Stimulated activated CD4-positive, alpha-beta T cell treated with anti-CD3 and anti-CD28 coated beads, TNF-alpha, amount 100 ng/mL, for 48 hours (primary cell): ENCODE measurements at regions not wholly inside any gene's neighbourhood (a gene's known extent, or its start where the extent isn't known, plus 50 kb on each side); places are given as distances from the start of the nearest gene placed in this dataset.
"Not testable (repeated sequence)": the region's sequence is repeated elsewhere in the genome, so short reads cannot be mapped to it uniquely, and the experiment has no call there.

Experiments used
- DNase-seq, 3 donors: peaks; one replicate each; pipeline ENCODE4 v3.0.0-alpha.2; 2020; ENCODE audit warnings: low read depth in 3 of 3

GRCh38 chr13:107819071-107819470 is 396.3 kb downstream of the LIG4 start:
- DNase-seq = no peak

GRCh38 chr13:107817647-107818287 is 397.6 kb downstream of the LIG4 start:
- DNase-seq = no peak

GRCh38 chr13:107812014-107812412 is 403.3 kb downstream of the LIG4 start:
- no peak for DNase-seq

- no peak for DNase-seq
Observed at GRCh38 chr13:107811233-107812013, 403.9 kb downstream of the LIG4 start.

- DNase-seq = no peak
Observed at GRCh38 chr13:107809125-107809524, 406.2 kb downstream of the LIG4 start.

- no peak for DNase-seq
Observed at GRCh38 chr13:107808389-107808788, 406.9 kb downstream of the LIG4 start.

DNA sequence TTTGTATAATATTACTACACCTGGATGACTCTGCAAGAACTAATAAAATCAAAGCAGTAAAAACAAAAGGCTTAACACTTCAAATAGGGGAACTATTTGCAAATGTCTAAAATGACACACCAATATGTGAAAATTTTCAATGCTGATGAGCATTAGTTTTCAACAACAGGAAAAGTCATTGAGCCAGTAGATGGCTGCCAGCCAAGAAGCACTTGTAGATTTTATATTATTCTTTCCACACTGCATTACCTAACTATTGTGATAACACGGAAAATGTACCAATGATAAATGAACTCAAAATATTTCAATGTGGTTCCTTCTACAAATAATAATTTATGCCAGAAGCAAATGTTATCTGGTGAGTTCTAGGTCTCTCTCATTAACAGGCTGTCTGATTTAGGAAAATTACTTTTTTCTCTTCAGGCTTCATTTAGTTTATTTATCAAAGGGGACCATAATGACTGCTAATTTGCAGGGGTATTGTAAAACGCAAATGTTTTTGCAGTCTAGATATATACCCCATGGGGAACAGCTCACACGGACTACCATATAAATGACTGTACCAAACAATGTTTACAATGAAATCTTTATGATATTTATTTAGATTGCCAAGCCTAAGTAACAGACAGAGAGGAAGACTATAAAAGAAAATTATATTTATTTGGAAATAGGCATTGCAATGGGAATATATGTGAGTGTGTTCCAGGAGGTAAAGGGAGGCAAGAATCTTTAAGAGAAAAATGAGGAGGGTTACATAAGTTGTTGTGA is 407.8 kb downstream of the LIG4 start:
- no peak for DNase-seq

DNA sequence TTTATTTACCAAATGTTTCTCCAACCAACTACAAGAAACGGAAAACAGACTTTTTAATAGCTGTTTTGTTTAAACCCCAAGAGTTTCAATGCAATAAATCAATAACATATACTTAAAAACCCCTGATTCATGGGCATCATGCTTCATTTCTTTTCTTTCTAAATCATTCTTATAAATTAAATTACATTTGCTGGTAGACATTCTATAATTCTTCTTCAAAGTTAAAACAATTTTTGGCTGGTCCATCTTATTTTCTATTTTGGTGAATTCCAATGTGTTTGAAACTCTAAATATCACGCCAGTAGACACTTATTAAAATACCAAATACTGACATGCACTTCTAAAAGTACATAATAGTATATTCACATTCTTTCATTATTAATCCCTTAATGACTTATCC is 408.6 kb downstream of the LIG4 start:
- DNase-seq = no peak

DNA sequence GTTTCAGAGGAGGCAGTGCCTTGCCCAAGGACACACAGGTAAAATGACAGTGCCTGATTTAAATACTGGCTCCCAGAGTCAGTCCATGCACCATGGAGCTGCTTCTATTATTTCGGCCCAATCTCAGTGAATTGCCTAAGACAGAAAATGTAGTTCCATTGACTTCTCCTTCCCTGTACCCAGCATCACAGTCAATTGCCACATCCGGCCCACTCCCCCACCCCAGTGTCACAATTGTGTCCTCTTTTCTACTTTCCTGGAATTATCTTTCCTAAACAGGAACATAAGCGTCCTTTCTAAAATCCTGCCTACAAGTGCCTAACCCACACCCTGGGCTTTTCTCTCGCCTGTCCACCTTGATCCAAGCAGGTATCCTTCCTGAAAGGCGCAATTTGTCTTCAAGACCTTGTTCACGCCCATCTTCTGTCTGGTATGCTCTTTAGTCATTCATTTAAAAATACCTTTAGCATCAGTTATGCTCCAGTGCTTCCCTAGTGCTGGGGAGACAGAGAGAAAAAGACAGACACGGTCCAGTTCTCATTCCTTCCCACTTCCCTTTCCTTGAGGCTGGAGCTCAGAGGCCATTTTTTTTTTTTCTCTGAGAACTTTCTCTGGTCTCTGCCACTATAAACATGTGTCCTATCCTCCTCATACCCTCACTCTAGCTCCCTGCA is 411.4 kb downstream of the LIG4 start:
- DNase-seq = no peak

DNA sequence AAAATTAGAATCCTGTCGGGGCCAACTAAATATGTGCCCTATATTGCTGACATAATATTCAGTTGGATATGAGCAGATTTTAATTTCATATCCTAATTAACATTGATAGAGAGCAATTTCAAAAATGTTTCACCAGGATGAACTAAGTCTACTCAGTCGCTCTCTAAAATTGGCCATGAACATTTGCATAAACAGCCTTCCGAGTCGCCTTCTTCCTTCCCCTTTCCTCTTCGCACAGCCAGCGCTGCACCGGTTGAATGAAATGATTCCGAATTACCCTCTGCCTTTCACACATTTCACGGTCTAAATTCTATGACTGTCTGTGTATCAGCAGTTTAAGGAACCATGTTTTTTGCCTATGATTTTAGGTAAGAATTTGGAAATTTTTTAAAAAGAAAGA is 413.7 kb downstream of the LIG4 start:
- no peak for DNase-seq

DNA sequence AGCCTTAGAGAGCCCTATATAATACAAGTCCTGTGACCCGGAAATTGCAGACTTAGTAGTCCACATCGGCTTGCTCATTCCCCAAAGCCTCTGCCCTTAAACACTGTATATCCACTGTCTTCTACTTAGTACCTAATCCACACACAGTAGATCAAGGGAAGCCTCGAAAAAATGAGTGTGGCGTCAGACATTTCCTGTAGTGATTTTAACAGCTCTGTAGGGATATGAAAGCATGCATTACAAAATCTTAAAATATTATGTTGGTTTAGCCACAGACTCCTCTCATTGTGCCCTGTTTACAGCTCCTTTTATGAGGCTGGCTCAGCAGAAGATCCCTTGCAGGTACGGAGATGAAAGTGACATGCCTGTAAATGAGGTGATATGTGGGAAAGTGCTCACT is 416.3 kb downstream of the LIG4 start:
- no peak for DNase-seq

- no peak for DNase-seq
Observed at GRCh38 chr13:107790397-107790796, 424.9 kb downstream of the LIG4 start.

DNA sequence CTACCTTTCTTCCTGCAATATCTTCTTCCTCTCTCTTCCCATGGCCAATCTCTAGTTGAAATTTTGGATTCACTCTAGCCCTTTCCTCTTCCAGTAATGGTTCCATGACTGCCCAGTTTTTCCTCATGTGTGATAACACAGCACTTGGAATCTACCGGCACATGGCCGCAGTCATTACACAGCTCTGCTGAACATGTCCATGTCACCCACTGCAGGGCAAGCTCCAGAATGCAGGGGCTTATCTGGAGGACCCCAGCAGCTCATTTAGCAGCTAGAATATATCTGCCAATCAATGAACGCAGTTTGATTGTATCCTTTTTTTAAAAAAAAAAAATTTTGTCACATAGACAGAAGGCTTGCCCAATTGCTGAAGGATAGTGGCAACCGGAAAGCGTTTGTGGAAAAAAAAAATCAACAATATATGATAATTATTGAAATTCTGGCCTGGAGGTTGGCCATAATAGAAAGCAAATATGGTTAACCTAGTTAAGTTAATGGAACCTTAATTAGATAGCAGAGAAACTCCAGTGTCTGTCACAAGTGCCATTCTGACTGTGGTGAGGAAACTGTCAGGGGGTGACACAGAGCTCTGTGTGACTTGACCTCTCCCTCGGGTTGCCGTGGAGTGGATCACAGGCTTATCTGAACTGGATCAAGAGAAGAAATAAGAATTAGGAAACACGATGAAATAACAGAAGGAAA is 426.7 kb downstream of the LIG4 start:
- DNase-seq = no peak

DNA sequence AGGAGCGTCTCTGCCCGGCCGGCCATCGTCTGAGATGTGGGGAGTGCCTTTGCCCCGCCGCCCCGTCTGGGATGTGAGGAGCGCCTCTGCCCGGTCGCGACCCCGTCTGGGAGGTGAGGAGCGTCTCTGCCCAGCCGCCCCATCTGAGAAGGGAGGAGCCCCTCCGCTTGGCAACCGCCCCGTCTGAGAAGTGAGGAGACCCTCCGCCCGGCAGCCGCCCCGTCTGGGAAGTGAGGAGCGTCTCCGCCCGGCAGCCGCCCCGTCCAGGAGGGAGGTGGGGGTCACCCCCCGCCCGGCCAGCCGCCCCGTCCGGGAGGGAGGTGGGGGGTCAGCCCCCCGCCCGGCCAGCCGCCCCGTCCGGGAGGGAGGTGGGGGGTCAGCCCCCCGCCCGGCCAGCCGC is 432.7 kb downstream of the LIG4 start:
- not testable (repeated sequence) for DNase-seq

DNA sequence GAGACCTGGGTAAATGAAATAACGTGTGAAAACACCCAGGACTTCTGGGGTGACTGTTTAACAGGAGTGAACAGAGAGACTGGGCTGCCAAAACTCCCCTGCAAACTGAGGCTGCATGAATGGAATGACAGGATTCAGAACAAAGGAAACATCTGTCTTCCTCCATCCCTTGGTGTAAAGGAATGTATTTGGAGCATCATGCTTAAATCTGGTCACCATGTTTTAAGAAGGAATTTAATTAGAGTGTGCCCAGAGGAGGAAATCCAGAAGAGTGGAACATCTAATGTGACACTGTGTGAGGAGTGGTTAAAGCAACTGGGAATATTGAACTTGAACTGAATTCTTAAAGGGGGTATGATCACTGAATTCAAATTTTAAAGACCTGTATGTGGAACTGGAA is 437.2 kb downstream of the LIG4 start:
- DNase-seq = no peak

DNA sequence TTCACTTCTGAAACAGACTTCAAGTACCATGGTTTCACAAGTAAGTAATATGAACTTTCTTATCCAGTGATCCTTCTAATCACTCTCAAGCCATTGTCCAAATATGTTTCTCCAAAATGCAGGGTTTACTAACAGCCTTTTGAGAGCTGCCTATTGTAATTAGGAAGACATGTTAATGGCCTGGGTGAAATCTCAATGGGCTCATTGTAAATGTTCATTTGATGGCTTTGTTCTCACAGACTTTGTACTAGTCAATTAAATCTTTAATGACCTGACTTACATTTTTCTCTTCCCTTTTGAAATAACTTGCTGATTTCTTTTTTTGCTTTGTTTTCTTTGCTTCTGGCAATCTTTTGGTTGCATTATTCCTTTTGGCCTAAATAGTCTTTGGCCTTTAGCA is 444.8 kb downstream of the LIG4 start:
- DNase-seq = no peak

DNA sequence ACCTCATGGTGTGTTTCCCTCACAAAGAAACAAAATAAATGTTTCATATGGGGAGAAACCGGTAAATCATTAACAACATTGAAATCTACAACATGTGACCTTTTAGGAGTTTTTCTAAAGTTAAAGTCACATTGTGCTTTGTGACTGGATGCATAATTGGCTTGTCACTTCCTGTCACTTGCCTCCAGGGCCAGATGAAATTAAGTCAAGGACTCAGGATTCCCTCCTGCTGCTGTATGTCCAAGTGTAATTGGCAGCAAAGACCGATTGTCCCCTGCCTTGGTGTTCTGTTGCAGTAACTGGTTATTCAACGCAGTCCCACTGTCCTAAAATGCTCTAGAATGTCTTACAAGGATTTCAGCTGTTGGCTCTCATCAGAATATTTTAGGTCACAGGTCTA is 448.2 kb downstream of the LIG4 start:
- no peak for DNase-seq

DNA sequence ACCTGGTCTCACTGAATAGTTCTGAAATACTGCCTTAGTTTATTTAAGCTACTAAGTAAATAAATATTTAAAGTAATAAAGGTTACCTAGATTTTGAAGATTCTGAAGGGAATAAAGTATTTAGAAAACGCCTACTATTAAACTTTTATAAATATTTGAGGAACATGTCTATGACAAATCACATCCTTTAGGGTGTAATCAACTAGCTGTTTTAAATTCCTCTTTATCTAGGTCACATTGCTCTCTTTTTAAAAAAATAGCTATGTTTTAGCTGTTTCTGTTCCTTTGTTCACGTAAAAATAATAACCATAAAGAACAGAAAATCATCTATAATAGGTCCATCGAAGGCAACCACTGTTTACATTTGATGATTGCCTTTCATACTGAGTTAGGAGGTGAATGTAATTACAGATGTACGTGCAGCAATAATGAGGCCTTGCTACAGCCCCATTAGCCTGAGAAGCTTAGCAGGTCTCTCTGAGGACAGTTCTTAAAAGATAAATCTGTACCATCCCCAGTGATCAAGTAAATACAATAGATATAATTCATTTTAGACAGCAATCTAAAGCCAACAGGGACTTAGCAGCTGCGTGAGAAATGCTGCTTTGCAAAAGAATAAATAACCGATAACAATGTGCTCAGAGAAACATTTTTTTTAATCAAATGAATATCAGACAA is 449.5 kb downstream of the LIG4 start:
- no peak for DNase-seq

GRCh38 chr13:107764046-107764445 is 451.3 kb downstream of the LIG4 start:
- no peak for DNase-seq

DNA sequence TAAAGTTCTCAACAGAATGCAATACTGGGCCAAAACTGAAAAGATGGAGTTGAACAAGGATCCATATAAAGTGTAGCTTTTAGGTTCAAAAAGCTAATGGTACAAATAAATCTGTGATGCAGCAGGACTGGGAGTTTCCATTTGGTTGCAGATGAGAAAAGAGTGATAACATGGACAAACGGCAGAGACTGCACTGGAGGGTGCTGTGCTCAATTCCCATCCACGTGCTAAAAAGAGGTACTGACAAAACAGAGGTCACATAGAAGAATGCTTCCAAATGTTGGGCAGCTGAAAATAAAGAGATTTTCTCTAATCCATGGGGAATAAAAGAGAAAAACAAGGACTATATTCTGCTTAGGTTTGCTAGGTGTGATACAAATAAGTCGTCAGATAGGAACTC is 461.6 kb downstream of the LIG4 start:
- no peak for DNase-seq

DNA sequence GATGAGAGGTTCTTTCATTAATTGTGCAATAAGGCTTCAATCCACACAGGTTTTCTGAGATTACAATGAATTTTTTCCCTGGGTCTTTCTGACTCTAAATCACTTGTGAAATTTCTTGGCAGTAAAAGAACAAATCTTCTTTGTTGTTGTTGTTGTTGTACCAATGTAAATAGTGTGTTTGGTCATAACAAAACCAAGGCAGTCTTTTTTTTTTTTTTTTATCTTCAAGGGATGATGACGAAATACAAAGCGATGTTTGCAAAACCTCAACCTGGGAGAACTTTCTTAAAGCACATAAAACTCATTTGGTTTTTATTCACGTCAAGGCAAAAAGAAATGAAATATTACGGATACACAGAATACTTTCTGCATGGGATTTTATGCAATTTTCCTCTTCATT is 462.0 kb downstream of the LIG4 start:
- no peak for DNase-seq
